ENCODE measurements at regions not wholly inside any gene's neighbourhood (a gene's known extent, or its start where the extent isn't known, plus 50 kb on each side); places are given as distances from the start of the nearest gene placed in this dataset.

- intact Hi-C loops (cut with micrococcal nuclease), result no loop called here
- no peak for ATAC-seq (ENCODE audit: low read depth)
- H3K36me3 Mint-ChIP-seq (ENCODE audit: low read depth), result no peaks in the 10 kb centered on the region
- ChIA-PET CTCF (no interaction called here), POLR2A (no interaction called here)
- no peak overlapping the region for H3K27ac Mint-ChIP-seq
- peaks cover under 1% of the 10 kb centered on the region for H3K9me3 Mint-ChIP-seq
- H3K4me1 Mint-ChIP-seq, result no peaks in the 10 kb centered on the region
- H3K4me3 Mint-ChIP-seq, result no peak overlapping the region
- peaks cover 7% of the 10 kb centered on the region for H3K27me3 Mint-ChIP-seq
- no peak for DNase-seq
- TF ChIP-seq CTCF (IDR thresholded peaks at IDR 0.05), result no peak
Observed at GRCh38 chr3:127387119-127387518, 99.3 kb upstream of the PRR20G start.

GRCh38 chr3:127386490-127386889, 98.6 kb upstream of the PRR20G start:
- TF ChIP-seq CTCF (IDR thresholded peaks at IDR 0.05), result no peak
- no peak for DNase-seq
- Mint-ChIP-seq H3K27me3 (peaks cover 7% of the 10 kb centered on the region), H3K9me3 (peaks cover 3% of the 10 kb centered on the region), H3K36me3 (ENCODE audit: low read depth) (no peaks in the 10 kb centered on the region), H3K27ac (no peak overlapping the region), H3K4me1 (no peaks in the 10 kb centered on the region), H3K4me3 (no peak overlapping the region)
- intact Hi-C loops (cut with micrococcal nuclease), result no loop called here
- ChIA-PET CTCF (no interaction called here), POLR2A (no interaction called here)
- no peak for ATAC-seq (ENCODE audit: low read depth)

GRCh38 chr3:127385540-127385870, 97.7 kb upstream of the PRR20G start:
- no peak overlapping the region for H3K4me3 Mint-ChIP-seq
- H3K9me3 Mint-ChIP-seq, result peaks cover 8% of the 10 kb centered on the region
- no peak overlapping the region for H3K27ac Mint-ChIP-seq
- H3K27me3 Mint-ChIP-seq, result peaks cover 7% of the 10 kb centered on the region
- no peak for ATAC-seq (ENCODE audit: low read depth)
- DNase-seq, result no peak
- no peaks in the 10 kb centered on the region for H3K36me3 Mint-ChIP-seq (ENCODE audit: low read depth)
- POLR2A ChIA-PET, result no interaction called here
- no peaks in the 10 kb centered on the region for H3K4me1 Mint-ChIP-seq
- CTCF ChIA-PET, result no interaction called here
- no peak for TF ChIP-seq CTCF (IDR thresholded peaks at IDR 0.05)
- intact Hi-C loops (cut with micrococcal nuclease), result no loop called here

- TF ChIP-seq CTCF (IDR thresholded peaks at IDR 0.05), result no peak
- Mint-ChIP-seq H3K36me3 (ENCODE audit: low read depth) (no peaks in the 10 kb centered on the region), H3K9me3 (peaks cover 8% of the 10 kb centered on the region), H3K4me3 (no peak overlapping the region), H3K27me3 (peaks cover 7% of the 10 kb centered on the region), H3K27ac (no peak overlapping the region), H3K4me1 (no peaks in the 10 kb centered on the region)
- POLR2A ChIA-PET, result no interaction called here
- CTCF ChIA-PET, result no interaction called here
- ATAC-seq (ENCODE audit: low read depth) (no peak), DNase-seq (no peak)
- intact Hi-C loops (cut with micrococcal nuclease), result no loop called here
Observed at GRCh38 chr3:127384717-127385539, 97.1 kb upstream of the PRR20G start.

- Mint-ChIP-seq H3K4me1 (no peaks in the 10 kb centered on the region), H3K4me3 (no peak overlapping the region), H3K36me3 (ENCODE audit: low read depth) (no peaks in the 10 kb centered on the region), H3K27me3 (peaks cover 4% of the 10 kb centered on the region), H3K9me3 (peaks cover 8% of the 10 kb centered on the region), H3K27ac (no peak overlapping the region)
- ChIA-PET CTCF (no interaction called here), POLR2A (no interaction called here)
- intact Hi-C loops (cut with micrococcal nuclease), result no loop called here
- DNase-seq, result no peak
- no peak for ATAC-seq (ENCODE audit: low read depth)
- TF ChIP-seq CTCF (IDR thresholded peaks at IDR 0.05), result no peak
Observed at GRCh38 chr3:127383656-127384179, 95.9 kb upstream of the PRR20G start.

Data from activated B cell treated with CpG ODN at 0.5 μM for 24 hours (primary cell).